ENCODE measurements at regions not wholly inside any gene's neighbourhood (a gene's known extent, or its start where the extent isn't known, plus 50 kb on each side); places are given as distances from the start of the nearest gene placed in this dataset.
"Not testable (repeated sequence)": the region's sequence is repeated elsewhere in the genome, so short reads cannot be mapped to it uniquely, and the experiment has no call there.

DNA sequence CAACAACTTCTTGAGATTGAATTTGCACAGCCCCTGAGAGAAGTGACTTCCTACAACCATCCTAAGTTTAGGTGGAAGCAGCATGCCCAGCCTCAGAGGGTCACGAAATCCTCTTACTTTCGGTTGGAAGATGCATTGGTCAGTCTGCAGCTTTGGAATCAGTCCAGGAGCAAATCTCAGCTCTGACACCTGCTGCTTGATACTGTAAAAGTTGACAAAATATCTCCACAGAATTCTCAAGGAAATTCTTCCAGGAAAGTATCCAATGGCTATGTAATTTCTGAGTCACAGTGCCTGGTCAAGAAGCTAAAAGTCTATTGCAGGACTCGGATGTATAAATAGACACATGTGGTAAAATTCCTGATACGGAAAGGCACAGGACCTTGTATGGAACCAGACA, 414.5 kb upstream of the GYPC start:
- DNase-seq: no peak

DNA sequence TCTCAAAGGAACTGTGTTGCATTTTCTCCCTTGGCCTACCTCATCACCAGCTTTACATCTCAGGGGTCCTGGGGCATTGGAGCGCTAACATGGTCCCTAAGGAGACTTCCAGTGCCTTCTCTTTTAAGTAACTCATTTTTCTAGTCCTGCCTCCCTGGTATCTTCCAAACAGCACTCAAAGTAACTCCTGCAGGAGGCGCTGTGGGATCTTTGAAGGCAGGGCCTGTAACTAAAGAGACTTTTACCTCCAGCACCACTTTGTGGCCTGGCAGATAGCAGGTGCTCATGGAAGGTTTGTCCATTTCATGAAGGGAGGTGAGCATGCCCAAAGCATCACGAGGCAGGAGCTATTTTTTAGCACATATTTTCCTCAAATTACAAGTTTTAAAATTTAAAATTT, 411.0 kb upstream of the GYPC start:
- no peak for DNase-seq

DNA sequence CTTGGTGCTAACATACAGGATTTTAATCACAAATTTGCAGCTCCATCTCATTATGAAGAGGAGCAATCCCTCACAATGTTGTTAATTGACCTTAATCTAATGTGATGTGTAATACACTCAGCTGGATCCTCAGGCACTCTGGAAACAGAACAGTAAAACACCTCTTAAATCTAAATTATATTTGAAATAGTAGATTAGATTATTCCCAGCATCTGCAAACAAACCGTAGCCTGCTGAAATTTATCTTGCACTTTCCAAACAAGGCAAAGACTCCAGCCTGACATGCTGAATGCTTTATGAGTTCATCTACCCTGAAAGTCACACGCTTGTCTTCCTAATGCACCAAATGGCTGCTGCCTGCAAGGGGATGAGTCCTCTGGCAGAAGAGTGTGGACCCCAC, 402.3 kb upstream of the GYPC start:
- DNase-seq: no peak

DNA sequence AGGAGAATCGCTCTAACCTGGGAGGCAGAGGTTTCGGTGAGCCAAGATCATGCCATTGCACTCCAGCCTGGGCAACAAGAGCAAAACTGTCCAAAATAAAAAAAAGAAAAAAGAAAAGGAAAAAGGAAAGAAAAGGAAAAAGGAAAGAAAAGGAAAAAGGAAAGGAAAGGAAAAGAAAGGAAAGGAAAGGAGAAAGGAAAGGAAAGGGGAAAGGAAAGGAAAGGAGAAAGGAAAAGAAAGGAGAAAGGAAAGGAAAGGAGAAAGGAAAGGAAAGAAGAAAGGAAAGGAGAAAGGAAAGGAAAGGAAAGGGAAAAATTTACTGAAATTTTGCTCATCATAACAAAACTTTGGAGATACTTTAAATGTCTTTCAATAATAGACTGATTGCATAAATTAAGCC, 391.3 kb upstream of the GYPC start:
- no peak for DNase-seq

DNA sequence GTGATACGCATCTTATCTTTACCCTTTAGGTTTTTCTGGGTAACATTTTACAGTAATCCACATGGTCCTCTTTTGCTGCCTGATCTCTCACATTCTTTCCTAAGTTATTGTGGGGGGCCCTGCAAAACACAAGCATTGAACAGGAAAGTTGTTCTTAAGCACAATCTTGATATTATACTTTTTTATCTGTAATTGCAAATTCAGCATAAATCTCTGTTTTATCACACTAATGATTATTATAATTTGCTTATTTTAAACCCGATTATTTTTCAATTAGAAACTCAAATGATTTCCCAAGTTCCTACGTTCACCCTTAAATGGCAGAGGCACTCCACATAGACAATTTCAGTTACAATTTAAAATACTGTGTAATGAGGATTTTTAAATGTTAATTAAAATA, 386.0 kb upstream of the GYPC start:
- DNase-seq: no peak

DNA sequence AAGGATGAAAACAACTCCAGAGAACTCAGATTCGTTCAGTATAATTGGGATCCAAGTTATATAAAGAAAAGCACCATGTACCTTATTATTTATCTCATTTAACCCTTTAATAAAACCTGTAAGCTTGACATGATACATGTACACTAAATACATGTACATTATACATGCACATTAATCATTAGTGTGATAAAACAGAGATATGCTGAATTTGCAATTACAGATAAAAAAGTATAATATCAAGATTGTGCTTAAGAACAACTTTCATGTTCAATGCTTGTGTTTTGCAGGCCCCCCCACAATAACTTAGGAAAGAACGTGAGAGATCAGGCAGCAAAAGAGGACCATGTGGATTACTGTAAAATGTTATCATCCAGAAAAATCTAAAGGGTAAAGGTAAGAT, 385.4 kb upstream of the GYPC start:
- DNase-seq: no peak

DNA sequence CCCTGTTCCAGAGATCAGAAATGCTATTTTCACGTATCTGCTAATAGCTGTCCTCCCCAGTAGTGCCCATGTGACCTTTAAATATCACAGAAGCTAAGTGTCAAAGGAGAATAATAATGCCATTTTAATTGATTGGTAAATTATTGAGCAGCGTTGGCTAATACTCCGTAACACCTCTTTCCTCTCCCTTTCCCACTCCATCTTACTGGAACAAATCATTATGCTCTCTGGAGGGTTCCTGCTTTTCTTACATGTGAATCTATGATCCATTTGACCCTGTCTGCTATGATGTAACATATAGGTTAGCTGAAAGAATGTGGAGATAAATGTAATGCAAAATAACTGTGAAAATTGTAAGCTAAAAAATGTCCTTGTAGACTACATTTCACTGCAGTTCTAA, 383.6 kb upstream of the GYPC start:
- no peak for DNase-seq

DNA sequence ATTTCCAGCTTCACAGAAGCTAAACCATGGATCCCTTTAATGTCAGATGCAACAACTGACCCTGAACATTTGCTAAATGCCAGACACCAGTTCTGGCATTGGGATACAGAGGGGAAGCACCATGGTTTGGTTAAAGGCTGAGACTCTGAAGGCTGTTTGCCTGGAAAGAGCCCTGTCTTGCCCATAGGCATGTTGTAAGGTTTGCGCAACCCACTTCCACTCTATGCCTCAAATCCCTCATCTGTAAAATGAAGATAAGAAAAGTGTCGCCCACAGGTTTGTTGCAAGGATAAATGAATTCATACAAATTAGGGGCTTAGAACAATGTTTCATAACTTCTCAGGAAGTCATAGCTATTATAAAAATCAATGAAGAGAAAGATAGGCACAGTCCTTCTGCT, 380.9 kb upstream of the GYPC start:
- DNase-seq: no peak

DNA sequence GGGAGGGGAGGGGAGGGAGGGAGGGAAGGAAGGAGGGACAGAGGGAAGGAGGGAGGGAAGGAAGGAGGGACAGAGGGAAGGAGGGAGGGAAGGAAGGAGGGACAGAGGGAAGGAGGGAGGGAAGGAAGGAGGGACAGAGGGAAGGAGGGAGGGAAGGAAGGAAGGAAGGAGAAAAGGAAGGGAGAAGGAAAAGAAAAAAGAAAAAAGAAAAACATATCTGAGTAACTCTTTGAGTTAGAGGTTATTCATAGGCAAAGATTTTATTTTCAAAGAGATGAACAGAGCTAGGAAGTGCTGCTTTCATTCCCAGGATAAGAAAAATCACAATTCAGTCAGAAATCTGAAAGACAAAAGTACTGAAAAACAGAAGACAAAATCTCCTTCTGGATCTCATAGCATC, 379.7 kb upstream of the GYPC start:
- DNase-seq: not testable (repeated sequence)

DNA sequence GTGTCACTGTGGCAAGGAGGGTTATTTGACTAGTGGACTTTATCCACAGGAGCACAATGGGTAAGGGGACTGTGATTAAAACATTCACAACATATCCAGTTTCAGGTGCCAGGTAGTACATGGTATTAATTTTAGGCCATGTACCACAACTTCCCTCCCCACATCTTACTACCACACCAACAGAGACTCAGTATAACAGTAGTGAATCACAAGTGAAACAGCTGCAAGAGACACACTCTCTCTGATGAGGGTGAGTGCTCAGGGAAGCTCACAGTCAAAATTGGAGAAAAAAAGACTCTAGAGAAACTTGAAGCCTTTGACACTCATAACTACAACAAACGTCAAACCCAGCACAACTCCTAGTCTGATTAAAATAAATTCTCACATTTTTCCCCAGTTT, 367.6 kb upstream of the GYPC start:
- no peak for DNase-seq

DNA sequence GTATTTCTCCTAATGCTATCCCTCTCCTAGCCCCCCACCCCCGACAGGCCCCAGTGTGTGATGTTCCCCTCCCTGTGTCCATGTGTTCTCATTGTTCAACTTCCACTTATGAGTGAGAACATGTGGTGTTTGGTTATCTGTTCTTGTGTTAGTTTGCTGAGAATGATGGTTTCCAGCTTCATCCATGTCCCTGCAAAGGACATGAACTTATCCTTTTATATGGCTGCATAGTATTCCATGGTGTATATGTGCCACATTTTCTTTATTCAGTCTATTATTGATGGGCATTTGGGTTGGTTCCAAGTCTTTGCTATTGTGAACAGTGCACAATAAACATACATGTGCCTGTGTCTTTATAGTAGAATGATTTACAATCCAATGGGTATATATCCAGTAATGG, 362.0 kb upstream of the GYPC start:
- not testable (repeated sequence) for DNase-seq

DNA sequence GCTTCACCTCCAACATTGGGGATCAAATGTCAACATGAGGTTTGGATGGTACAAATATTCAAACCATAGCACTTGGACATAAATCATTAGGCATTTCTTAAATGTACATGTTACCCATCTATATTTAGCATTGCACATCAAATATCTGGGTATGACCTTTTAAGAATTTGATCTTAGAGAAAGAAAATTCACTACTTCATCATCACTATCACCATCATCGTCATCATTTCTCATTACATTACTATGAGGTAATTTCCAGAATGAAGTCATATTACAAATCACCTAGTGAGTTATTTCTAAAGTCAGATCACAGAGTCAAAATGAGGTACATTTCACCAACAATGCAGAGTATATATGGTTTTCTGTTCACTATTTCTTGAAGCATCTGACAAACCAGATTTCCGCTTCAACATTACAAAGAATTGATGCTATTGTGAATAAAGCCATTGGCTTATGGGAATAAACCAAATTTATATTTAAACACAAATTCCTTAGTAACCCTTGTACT, 356.4 kb upstream of the GYPC start:
- no peak for DNase-seq

DNA sequence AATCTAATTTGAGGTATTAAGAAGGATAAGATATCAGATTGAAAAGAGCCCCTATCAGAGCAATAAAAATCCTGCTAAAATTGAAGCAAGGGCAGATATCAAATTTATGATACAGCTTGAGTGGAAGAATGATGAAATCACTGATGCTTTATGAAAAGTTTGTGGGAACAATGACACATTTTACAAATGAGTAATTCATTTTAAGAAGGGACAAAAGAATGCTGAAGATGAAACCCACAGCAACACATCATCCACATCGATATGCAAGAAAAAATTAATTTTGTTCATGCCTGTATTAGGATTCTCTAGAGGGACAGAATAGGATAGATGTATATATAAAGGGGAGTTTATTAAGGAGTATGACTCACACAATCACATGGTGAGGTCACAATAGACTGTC, 355.6 kb upstream of the GYPC start:
- no peak for DNase-seq

DNA sequence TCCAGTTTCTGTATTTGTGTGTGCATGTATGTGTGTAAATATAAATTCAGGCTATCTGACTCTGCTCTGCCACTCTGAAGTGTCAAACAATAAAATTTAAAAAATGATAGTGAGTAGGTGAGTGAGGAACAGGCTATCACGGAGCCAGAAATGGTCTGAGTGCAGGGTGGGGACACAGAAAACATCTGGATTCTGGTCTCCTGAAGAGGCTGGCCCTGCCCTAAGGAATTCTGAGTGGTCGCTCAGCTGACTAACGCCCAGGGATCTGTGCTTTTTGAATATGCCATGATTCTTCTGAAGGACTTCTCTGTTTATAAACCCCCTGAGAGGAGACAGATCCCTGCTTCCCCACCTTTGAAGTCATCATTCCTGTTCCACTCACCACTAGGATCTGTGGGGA, 353.9 kb upstream of the GYPC start:
- DNase-seq: no peak

DNA sequence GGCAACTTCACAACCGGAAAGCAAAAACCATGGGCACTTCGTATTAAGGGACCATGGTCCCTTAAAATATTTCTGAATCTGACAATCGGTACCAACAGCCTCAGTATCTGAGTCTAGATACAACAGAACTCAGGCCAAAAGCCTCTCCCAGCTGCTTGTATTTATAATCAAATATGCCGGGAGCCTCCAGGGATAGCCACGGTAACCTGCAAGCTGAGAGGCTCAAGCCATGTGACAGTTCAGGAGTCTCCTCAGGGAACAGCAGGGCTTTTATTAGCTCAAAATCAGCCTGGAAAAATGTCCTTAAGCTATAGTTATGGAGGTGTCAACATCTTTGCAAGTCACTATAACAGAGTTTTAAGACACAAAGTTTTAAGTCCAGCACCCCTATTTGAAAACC, 352.8 kb upstream of the GYPC start:
- no peak for DNase-seq

DNA sequence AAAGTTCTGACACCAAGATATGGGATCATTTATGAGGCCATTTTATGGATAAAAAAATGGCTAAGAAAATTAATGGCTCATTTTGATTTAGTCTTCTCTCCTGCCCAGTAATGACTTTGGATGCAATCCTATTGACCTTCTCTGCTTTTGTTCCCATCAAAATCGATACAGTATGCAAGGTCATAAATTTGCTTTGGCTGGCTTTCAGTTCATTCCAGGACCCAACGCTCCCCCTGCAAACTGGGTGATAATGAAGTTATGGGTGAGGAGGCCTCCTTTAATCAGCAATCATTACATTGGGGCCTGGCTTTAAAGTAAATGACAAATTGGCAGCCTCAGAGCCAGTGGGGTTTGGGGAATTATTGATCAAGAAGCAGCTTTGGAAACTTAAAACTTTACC, 351.8 kb upstream of the GYPC start:
- no peak for DNase-seq

DNA sequence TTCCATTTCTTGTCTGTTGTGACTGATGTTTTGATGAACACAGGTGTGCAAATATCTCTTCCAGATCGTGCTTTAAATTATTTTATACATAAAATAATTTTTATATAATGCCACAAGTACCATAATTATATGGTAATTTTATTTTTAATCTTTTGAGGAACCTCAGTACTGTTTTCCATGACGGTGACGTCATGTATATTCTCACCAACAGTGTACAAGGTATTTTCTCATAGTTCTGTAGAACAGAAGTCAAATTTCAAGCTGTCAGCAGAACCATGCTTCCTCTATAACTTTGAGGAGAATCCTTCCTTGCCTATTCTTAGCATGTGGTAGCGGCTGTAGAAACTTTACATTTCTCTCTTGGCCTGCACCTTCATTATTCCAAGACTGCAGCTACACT, 349.4 kb upstream of the GYPC start:
- DNase-seq: no peak

DNA sequence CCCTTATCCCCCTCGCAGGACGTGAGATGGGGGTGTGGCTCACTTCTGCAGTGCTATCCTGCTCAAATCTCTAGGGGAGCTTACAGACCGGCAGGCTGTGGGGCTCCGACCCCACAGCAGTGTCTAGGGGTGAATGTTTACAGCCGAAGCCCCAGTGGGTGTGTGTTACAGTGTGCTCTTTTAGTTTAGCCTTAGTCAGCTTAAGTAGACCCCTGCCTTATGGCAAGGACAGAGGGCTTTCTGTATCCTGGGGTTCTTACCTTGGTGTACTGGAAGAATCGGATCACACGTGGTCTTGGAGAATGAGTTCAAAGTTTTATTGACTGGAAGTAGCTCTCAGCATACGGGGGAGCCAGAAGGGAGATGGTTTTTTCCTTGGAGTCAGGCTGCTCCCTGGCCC, 348.2 kb upstream of the GYPC start:
- DNase-seq: no peak

DNA sequence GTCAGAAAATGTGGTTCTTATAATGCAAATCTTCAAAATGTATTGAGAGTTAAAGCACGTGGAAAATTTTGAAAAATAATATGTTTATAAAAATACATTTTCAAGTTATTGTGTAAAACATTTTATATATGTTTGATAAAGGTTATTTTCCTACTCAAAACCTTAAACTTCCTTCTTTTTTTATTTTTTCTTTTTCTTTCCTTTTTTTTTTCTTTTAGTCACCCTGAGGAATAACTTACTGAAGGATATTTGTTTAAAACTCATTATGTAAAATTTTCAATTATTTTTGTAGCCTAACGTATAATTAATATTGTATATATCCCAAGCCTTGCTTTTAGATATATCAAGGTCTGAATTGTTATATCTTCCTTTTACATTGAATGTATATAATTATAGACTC, 346.8 kb upstream of the GYPC start:
- DNase-seq: no peak

DNA sequence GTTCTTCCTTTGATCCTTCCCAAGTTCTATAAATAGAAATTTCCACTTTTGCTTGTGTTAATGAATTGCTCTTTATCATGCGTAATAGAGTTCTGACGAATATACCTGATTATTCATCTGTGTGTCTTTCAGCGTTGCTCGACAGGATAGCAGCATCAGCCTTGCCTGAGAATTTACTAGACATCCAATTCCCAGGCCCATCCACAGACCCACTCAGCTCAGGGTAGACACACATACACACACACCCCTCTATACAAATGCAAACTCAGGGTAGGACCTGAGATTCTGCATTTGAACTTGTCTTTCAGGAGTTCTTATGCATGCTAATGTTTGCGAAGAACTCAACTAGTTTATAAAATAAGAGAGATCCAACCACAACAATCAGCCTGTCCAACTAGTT, 343.4 kb upstream of the GYPC start:
- no peak for DNase-seq

DNA sequence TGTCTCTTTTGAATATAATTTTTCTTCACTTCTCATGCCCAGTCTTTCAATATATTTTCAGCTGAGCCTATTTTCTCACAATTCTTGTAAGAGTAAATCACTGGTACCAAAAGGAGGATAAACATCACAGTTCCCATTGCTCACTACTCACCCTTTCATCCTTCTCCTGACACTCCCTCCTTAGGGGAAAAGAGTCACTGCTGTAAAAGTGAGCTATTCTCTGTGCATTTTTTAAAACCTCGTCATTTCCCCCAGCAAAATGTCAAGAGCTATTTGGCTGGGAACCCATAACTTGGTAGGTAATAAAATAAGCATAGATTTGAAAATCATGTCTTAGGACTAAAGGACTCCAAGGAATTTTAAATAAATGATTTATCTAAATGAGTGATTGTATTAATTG, 340.1 kb upstream of the GYPC start:
- DNase-seq: no peak

DNA sequence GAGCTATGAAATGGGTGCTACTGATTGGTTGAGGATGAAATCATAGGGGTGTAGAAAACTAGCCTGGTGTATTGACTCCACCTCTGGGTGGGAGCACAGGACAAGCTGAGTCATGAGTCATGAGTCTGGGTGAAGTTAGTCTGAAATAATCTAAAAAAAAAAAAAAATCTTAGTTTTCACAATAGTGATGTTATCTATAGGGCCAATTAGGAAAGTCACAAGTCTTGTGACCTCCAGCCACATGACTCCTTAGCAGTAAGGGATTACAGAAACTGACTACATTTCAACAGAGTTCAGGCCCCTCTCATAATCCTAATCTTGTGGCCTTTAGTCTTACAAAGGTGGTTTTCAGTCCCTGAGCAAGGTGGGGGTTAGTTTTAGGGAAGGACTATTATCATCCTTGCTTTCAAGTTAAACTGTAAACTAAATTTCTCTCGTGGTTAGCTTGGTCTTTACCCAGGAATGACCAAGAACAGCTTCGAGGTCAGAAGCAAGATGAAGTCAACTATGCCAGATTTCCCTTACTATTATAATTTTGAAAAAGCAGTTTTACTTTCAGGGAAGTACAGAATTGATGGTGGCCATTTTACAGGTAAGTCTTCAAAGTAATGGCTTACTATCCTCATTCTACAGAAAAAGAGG, 338.0 kb upstream of the GYPC start:
- no peak for DNase-seq

DNA sequence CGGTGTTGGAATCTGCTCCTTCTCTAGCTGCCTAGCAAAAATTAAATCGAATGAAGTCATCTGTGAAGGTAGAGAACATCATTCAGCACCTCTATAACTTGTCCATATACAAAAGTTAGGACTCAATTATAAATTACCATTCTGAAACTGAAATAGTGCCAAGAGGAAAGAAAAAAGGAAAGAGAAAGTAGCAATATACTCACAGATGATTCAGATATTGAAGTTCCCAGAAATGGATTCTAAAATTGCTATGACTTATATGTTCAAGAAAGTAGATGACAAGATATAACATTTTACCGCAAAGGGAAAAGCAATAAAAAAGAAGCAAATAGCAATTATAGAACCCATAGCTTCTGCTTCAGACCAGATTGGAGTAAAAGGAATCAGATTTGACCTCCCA, 333.6 kb upstream of the GYPC start:
- DNase-seq: no peak

DNA sequence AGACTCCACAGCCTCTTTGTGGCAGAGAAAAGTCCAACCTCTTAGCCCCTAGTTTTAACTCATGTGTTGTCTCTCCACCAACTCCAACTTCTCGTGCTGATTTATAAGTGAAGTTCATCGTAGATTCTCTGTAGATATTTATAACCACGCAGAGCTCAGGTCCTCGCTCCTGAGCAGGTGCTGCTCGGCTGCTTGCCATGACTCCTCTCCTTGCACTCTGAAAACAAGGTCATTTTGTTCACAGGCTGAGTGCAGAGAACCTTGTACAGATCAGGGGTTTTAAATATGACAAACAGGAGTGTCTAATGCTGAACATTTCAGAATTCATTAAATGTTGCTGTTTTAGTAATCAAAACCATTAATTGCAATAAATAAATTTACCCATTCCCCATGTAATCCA, 330.8 kb upstream of the GYPC start:
- DNase-seq: no peak

DNA sequence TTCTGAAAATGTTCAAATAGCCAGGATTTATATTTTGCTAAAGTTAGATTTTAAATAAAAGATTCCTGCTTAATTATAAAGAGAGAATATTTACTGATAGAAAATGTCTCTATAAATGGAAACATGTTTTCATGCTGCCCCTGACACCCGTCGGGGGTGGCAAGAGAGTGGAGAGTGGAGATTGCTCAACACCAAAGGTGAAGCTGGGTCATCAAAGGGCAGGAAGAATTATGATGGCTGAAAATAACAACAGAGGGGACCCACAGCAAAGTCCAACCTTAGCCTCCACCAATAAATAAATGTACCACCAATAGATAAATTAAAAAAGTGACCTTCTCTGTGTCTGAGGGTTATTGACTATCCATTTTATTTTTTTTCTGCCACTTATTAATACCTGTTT, 326.8 kb upstream of the GYPC start:
- DNase-seq: no peak

All from occipital lobe (tissue), 1 donor.